ENCODE measurements at regions not wholly inside any gene's neighbourhood (a gene's known extent, or its start where the extent isn't known, plus 50 kb on each side); places are given as distances from the start of the nearest gene placed in this dataset.
"Not testable (repeated sequence)": the region's sequence is repeated elsewhere in the genome, so short reads cannot be mapped to it uniquely, and the experiment has no call there.

DNA sequence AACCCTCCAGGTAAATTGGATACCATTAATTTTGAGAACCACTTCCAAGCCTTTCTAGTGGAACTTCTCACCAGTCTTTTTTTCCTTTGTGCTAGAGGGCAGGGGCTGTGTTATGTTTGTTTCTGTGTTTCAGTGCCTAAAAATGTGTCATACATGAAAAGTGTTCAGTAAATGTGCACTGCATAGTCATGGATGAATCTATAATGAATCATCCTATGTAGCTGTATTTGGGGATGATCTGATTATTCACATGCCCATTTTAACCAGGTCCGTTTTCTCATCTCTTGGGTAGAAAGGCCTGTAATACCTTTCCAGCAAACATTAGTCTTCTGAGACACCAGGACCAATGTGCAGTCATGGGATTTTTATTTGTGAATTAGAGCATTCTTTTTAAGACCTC lies 583.0 kb upstream of the GOLIM4 start:
- DNase-seq = no peak
- WGBS (ENCODE audit: insufficient coverage, low lambda C conversion rate) = no CpG with 5 or more reads among the region's 1 CpG
- Histone ChIP-seq H3K27ac (ENCODE audit: low read length) (no peak overlapping the region), H3K4me3 (ENCODE audit: low read length) (no peak overlapping the region), H3K27me3 (ENCODE audit: control insufficient read depth, insufficient read depth, low read length) (no peaks in the 10 kb centered on the region), H3K36me3 (ENCODE audit: control insufficient read depth, insufficient read depth, low read length) (no peaks in the 10 kb centered on the region), H3K9me3 (ENCODE audit: control insufficient read depth, low read depth, low read length) (no peaks in the 10 kb centered on the region), H3K4me1 (ENCODE audit: control insufficient read depth, insufficient read depth, low read length) (no peaks in the 10 kb centered on the region)

DNA sequence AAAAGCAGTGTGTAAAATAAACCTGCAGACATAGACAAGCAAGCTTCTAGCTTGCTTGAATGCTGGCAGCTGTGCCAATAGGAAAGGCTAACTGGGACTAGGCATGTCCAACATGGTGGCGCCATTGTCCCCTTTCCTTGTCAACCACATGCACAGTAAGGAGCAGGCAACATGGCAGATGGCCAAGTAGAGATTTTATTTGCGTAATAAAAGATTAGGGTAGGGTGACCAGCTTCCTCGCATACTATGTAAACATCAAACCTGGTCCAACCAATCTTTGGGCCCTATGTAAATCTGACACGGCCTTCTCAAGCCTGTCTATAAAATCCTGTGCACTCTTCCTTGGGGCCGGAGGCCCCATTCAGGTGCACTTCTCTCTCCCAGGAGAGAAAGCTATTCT lies 575.4 kb upstream of the GOLIM4 start:
- H3K27ac ChIP-seq (ENCODE audit: low read length) = no peak overlapping the region
- H3K9me3 ChIP-seq (ENCODE audit: control insufficient read depth, low read depth, low read length) = no peaks in the 10 kb centered on the region
- H3K4me1 ChIP-seq (ENCODE audit: control insufficient read depth, insufficient read depth, low read length) = no peaks in the 10 kb centered on the region
- 53% methylated on average over 3 of the region's 5 CpGs for WGBS (ENCODE audit: insufficient coverage, low lambda C conversion rate)
- no peaks in the 10 kb centered on the region for H3K27me3 ChIP-seq (ENCODE audit: control insufficient read depth, insufficient read depth, low read length)
- H3K36me3 ChIP-seq (ENCODE audit: control insufficient read depth, insufficient read depth, low read length) = no peaks in the 10 kb centered on the region
- H3K4me3 ChIP-seq (ENCODE audit: low read length) = no peak overlapping the region
- DNase-seq = no peak

GRCh38 chr3:168660879-168661657 lies 565.3 kb upstream of the GOLIM4 start:
- not testable (repeated sequence) for H3K27ac ChIP-seq (ENCODE audit: low read length); H3K4me3 ChIP-seq (ENCODE audit: low read length); DNase-seq; H3K4me1 ChIP-seq (ENCODE audit: control insufficient read depth, insufficient read depth, low read length); H3K27me3 ChIP-seq (ENCODE audit: control insufficient read depth, insufficient read depth, low read length); H3K36me3 ChIP-seq (ENCODE audit: control insufficient read depth, insufficient read depth, low read length); H3K9me3 ChIP-seq (ENCODE audit: control insufficient read depth, low read depth, low read length)
- WGBS (ENCODE audit: insufficient coverage, low lambda C conversion rate) = no CpG with 5 or more reads among the region's 6 CpGs

- no peak for DNase-seq
- no peak overlapping the region for H3K4me3 ChIP-seq (ENCODE audit: low read length)
These were observed 563.3 kb upstream of the GOLIM4 start for GRCh38 chr3:168659015-168659414.

DNA sequence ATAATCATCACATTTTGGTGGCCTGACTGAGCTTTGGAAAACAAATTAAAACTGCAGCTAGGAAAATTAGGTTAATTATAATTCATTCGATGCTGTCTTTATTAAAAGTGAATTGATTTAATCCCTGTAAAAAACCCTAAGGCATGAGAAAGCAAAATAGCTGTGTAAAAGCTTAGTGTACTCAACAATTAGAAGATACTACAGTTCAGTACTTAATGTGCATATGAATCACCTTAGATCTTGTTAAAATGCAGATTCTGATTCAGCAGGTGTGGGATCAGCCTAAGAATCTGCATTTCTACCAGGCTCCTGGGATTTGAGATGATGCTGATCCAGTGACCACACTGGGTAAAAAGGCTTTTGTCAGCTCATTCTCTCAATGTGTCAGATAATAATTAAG lies 559.9 kb upstream of the GOLIM4 start:
- Histone ChIP-seq H3K36me3 (ENCODE audit: control insufficient read depth, insufficient read depth, low read length) (no peaks in the 10 kb centered on the region), H3K27ac (ENCODE audit: low read length) (no peak overlapping the region), H3K4me3 (ENCODE audit: low read length) (no peak overlapping the region), H3K4me1 (ENCODE audit: control insufficient read depth, insufficient read depth, low read length) (no peaks in the 10 kb centered on the region), H3K27me3 (ENCODE audit: control insufficient read depth, insufficient read depth, low read length) (no peaks in the 10 kb centered on the region), H3K9me3 (ENCODE audit: control insufficient read depth, low read depth, low read length) (no peaks in the 10 kb centered on the region)
- no peak for DNase-seq
- WGBS (ENCODE audit: insufficient coverage, low lambda C conversion rate) = 89% methylated on average over 1 of the region's 1 CpG

More at GRCh38 chr3:168659015-168659414, 563.3 kb upstream of the GOLIM4 start:
- Histone ChIP-seq H3K27ac (ENCODE audit: low read length) (no peak overlapping the region), H3K36me3 (ENCODE audit: control insufficient read depth, insufficient read depth, low read length) (no peaks in the 10 kb centered on the region), H3K9me3 (ENCODE audit: control insufficient read depth, low read depth, low read length) (no peaks in the 10 kb centered on the region), H3K27me3 (ENCODE audit: control insufficient read depth, insufficient read depth, low read length) (no peaks in the 10 kb centered on the region), H3K4me1 (ENCODE audit: control insufficient read depth, insufficient read depth, low read length) (no peaks in the 10 kb centered on the region)

GRCh38 chr3:168654700-168655099 lies 559.0 kb upstream of the GOLIM4 start:
- Histone ChIP-seq H3K27me3 (ENCODE audit: control insufficient read depth, insufficient read depth, low read length) (no peaks in the 10 kb centered on the region), H3K4me1 (ENCODE audit: control insufficient read depth, insufficient read depth, low read length) (no peaks in the 10 kb centered on the region), H3K4me3 (ENCODE audit: low read length) (no peak overlapping the region), H3K36me3 (ENCODE audit: control insufficient read depth, insufficient read depth, low read length) (no peaks in the 10 kb centered on the region), H3K9me3 (ENCODE audit: control insufficient read depth, low read depth, low read length) (no peaks in the 10 kb centered on the region), H3K27ac (ENCODE audit: low read length) (no peak overlapping the region)
- no peak for DNase-seq
- WGBS (ENCODE audit: insufficient coverage, low lambda C conversion rate) = 100% methylated on average over 1 of the region's 2 CpGs

DNA sequence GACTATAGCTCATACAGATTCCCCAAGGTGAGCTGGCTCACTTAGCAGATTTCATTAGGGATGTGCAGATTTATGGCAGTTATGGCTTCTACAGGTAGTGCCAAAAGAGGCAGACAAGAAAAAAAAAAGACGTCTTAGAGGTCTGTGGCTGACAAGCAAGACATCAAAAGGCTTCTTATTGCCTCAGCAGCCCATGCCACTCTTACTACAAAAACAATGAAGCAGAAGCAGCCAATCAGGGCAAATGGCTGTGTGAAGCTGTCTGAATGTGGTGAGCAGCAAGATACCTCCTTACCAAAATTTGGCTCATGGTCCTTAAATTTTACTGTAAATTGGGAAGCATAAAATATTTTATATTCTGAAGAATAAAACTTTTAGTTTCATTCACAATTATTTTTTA lies 557.5 kb upstream of the GOLIM4 start:
- Histone ChIP-seq H3K27ac (ENCODE audit: low read length) (no peak overlapping the region), H3K9me3 (ENCODE audit: control insufficient read depth, low read depth, low read length) (no peaks in the 10 kb centered on the region), H3K36me3 (ENCODE audit: control insufficient read depth, insufficient read depth, low read length) (no peaks in the 10 kb centered on the region), H3K4me3 (ENCODE audit: low read length) (no peak overlapping the region), H3K4me1 (ENCODE audit: control insufficient read depth, insufficient read depth, low read length) (no peaks in the 10 kb centered on the region), H3K27me3 (ENCODE audit: control insufficient read depth, insufficient read depth, low read length) (no peaks in the 10 kb centered on the region)
- WGBS (ENCODE audit: insufficient coverage, low lambda C conversion rate) = no CpG with 5 or more reads among the region's 1 CpG
- no peak for DNase-seq

GRCh38 chr3:168648321-168648720 lies 552.6 kb upstream of the GOLIM4 start:
- H3K4me1 ChIP-seq (ENCODE audit: control insufficient read depth, insufficient read depth, low read length) = no peaks in the 10 kb centered on the region

DNA sequence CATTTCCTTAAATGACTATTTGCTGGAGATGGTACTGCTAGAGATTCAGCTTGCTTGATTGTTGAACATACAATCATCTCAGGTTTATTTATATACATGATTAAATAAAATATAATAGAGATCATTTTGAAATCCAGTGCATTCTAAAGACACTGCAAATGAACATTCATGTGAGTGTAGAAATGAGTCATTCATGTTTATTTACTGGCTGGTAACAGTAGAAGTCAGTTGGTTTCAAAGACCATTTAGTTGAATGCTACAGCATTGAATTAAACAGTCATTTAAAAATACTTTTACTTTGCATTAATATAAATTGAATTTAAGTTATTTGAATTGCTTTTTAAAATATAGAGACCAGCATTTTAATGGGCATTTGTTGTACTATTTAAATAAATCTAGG lies 551.9 kb upstream of the GOLIM4 start:
- Histone ChIP-seq H3K27ac (ENCODE audit: low read length) (no peak overlapping the region), H3K27me3 (ENCODE audit: control insufficient read depth, insufficient read depth, low read length) (no peaks in the 10 kb centered on the region), H3K4me1 (ENCODE audit: control insufficient read depth, insufficient read depth, low read length) (no peaks in the 10 kb centered on the region), H3K9me3 (ENCODE audit: control insufficient read depth, low read depth, low read length) (no peaks in the 10 kb centered on the region), H3K36me3 (ENCODE audit: control insufficient read depth, insufficient read depth, low read length) (no peaks in the 10 kb centered on the region), H3K4me3 (ENCODE audit: low read length) (no peak overlapping the region)
- DNase-seq = no peak

More at GRCh38 chr3:168648321-168648720, 552.6 kb upstream of the GOLIM4 start:
- WGBS (ENCODE audit: insufficient coverage, low lambda C conversion rate) = no CpG with 5 or more reads among the region's 3 CpGs
- Histone ChIP-seq H3K27me3 (ENCODE audit: control insufficient read depth, insufficient read depth, low read length) (no peaks in the 10 kb centered on the region), H3K4me3 (ENCODE audit: low read length) (no peak overlapping the region), H3K27ac (ENCODE audit: low read length) (no peak overlapping the region), H3K36me3 (ENCODE audit: control insufficient read depth, insufficient read depth, low read length) (no peaks in the 10 kb centered on the region), H3K9me3 (ENCODE audit: control insufficient read depth, low read depth, low read length) (no peaks in the 10 kb centered on the region)
- DNase-seq = no peak

DNA sequence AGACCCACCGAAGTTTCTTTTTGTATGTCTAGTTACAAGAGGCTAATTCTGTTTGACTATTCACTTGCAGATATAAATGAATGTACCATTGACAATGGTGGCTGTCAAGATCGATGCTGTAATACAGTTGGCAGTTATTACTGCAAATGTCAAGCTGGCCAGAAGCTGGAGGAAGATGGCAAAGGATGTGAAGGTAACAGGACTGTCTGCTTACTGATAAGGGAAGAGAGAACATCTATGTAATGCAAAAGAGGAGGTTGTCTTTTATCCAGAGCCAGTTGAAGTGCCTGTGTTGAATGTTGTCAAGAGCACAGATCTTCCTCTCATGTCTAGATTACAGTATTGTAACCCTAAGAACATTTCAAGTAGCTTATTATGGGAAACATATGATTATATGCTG lies 549.5 kb upstream of the GOLIM4 start:
- Histone ChIP-seq H3K9me3 (ENCODE audit: control insufficient read depth, low read depth, low read length) (no peaks in the 10 kb centered on the region), H3K4me3 (ENCODE audit: low read length) (no peak overlapping the region), H3K27me3 (ENCODE audit: control insufficient read depth, insufficient read depth, low read length) (no peaks in the 10 kb centered on the region), H3K4me1 (ENCODE audit: control insufficient read depth, insufficient read depth, low read length) (no peaks in the 10 kb centered on the region), H3K27ac (ENCODE audit: low read length) (no peak overlapping the region), H3K36me3 (ENCODE audit: control insufficient read depth, insufficient read depth, low read length) (no peaks in the 10 kb centered on the region)
- no CpG with 5 or more reads among the region's 2 CpGs for WGBS (ENCODE audit: insufficient coverage, low lambda C conversion rate)
- no peak for DNase-seq

DNA sequence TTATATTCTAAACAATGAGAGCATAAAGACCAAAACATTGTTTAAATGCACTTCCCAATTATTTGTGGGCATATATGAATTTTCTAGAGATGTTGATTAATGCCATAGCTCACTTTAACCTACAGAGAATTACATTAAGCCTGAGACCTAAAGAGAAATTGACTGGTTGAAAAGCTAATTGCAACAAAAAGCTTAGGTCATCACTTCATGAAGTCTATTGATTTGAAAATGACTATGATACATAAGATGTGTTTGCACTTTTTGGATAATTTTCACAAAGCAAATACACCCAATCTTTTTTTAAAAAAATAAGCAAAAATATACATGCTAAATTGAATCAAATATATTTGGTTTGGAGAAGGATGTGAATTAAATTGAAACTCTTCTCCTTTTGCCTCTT lies 532.8 kb upstream of the GOLIM4 start:
- no peak overlapping the region for H3K27ac ChIP-seq (ENCODE audit: low read length)

More for the DNA sequence above, 532.8 kb upstream of the GOLIM4 start:
- DNase-seq = no peak
- Histone ChIP-seq H3K27me3 (ENCODE audit: control insufficient read depth, insufficient read depth, low read length) (no peaks in the 10 kb centered on the region), H3K36me3 (ENCODE audit: control insufficient read depth, insufficient read depth, low read length) (no peaks in the 10 kb centered on the region), H3K9me3 (ENCODE audit: control insufficient read depth, low read depth, low read length) (no peaks in the 10 kb centered on the region), H3K4me1 (ENCODE audit: control insufficient read depth, insufficient read depth, low read length) (no peaks in the 10 kb centered on the region), H3K4me3 (ENCODE audit: low read length) (no peak overlapping the region)

Measured in large intestine (tissue), 3 donors.